IMR-90 (cell line): ENCODE measurements at regions not wholly inside any gene's neighbourhood (a gene's known extent, or its start where the extent isn't known, plus 50 kb on each side); places are given as distances from the start of the nearest gene placed in this dataset.

ENCODE experiments used
- ATAC-seq: fragments of 200-7000 bp; cut with Tn5 transposase; 2 replicates; pipeline ENCODE4 v1.9.1; 2020; ENCODE audit warnings: low read depth, mild to moderate bottlenecking, moderate library complexity
- BruUV-seq: library from RNA; stranded (reverse); fragments of 400-500 nt; replicated peaks from 2 replicates; lab custom pipeline; 2021; lab: Mats Ljungman, UMichigan
- CTCF ChIA-PET: fragments of 300-600 bp; formaldehyde crosslinking; extraction: SDS; loops from one replicate; lab custom pipeline; 2021; ENCODE audit warnings: antibody characterized with exemption; lab: Yijun Ruan, JAX
- POLR2A ChIA-PET: fragments of 300-600 bp; sonication (Branson Sonifier 250); formaldehyde crosslinking; loops from one replicate; lab custom pipeline; 2022; ENCODE audit warnings: antibody characterized with exemption; ENCODE audit not compliant: unreplicated experiment; lab: Charles Lee
- DNase-seq: peaks from one replicate; pipeline ENCODE4 v3.0.0; 2013
- H2AFZ ChIP-seq: replicated peaks from 2 replicates; pipeline ENCODE3; 2013; ENCODE audit warnings: low read length, mild to moderate bottlenecking; ENCODE audit not compliant: poor library complexity
- H2AK5ac ChIP-seq: 2 replicates; pipeline ENCODE4 v1.6.1; 2013; ENCODE audit warnings: low read depth, low read length, inconsistent platforms
- H2AK9ac ChIP-seq: replicated peaks from 2 replicates; pipeline ENCODE3; 2013; ENCODE audit warnings: mild to moderate bottlenecking, low read depth, low read length, moderate library complexity; ENCODE audit not compliant: poor library complexity
- H2BK120ac ChIP-seq: 2 replicates; pipeline ENCODE4 v1.6.1; 2013; ENCODE audit warnings: low read depth, low read length, inconsistent platforms
- H2BK15ac ChIP-seq: 3 replicates; pipeline ENCODE4 v1.6.1; 2013; ENCODE audit warnings: low read depth, low read length, inconsistent platforms
- H2BK20ac ChIP-seq: 2 replicates; pipeline ENCODE4 v1.6.1; 2013; ENCODE audit warnings: low read depth, mild to moderate bottlenecking, inconsistent platforms, low read length, moderate library complexity
- H2BK5ac ChIP-seq: 2 replicates; pipeline ENCODE4 v1.6.1; 2013; ENCODE audit warnings: mild to moderate bottlenecking, low read depth, low read length, inconsistent platforms; ENCODE audit not compliant: poor library complexity, severe bottlenecking
- H3K14ac ChIP-seq: replicated peaks from 2 replicates; pipeline ENCODE4 v1.6.1; 2013; ENCODE audit warnings: low read depth, low read length, inconsistent platforms
- H3K18ac ChIP-seq: 2 replicates; pipeline ENCODE4 v1.6.1; 2013; ENCODE audit warnings: low read depth, low read length, control low read depth
- H3K23ac ChIP-seq: 2 replicates; pipeline ENCODE4 v1.6.1; 2013; ENCODE audit warnings: low read depth, low read length, inconsistent platforms
- H3K27ac ChIP-seq: 2 replicates; pipeline ENCODE4 v1.5.1; 2013; ENCODE audit warnings: mild to moderate bottlenecking, control low read depth, low read length; ENCODE audit not compliant: insufficient read depth
- H3K27me3 ChIP-seq: 2 replicates; pipeline ENCODE4 v1.6.1; 2013; ENCODE audit warnings: low read length; ENCODE audit not compliant: control insufficient read depth, insufficient read depth
- H3K36me3 ChIP-seq: 2 replicates; pipeline ENCODE4 v1.6.1; 2013; ENCODE audit warnings: low read length, mixed read lengths; ENCODE audit not compliant: control insufficient read depth, insufficient read depth
- H3K4ac ChIP-seq: 2 replicates; pipeline ENCODE4 v1.6.1; 2013; ENCODE audit warnings: low read depth, low read length, inconsistent platforms
- H3K4me1 ChIP-seq: 2 replicates; pipeline ENCODE4 v1.6.1; 2013; ENCODE audit warnings: low read length, mixed read lengths; ENCODE audit not compliant: control insufficient read depth, insufficient read depth
- H3K4me2 ChIP-seq: 2 replicates; pipeline ENCODE4 v1.6.1; 2013; ENCODE audit warnings: low read depth, mild to moderate bottlenecking, control low read depth, low read length, moderate library complexity
- H3K4me3 ChIP-seq: 2 replicates; pipeline ENCODE4 v1.5.1; 2013; ENCODE audit warnings: low read depth, mild to moderate bottlenecking, control low read depth, low read length, moderate library complexity; ENCODE audit not compliant: insufficient read depth
- H3K56ac ChIP-seq: 2 replicates; pipeline ENCODE4 v1.6.1; 2013; ENCODE audit warnings: low read length, inconsistent platforms; ENCODE audit not compliant: insufficient read depth; ENCODE audit errors: extremely low read depth
- H3K79me1 ChIP-seq, 2 experiments: 2 replicates each; pipeline ENCODE4 v1.6.1; 2013; ENCODE audit warnings: low read length in 2 of 2, inconsistent platforms in 1 of 2, low read depth in 1 of 2
- H3K9ac ChIP-seq: 2 replicates; pipeline ENCODE4 v1.6.1; 2013; ENCODE audit warnings: low read depth, low read length, control low read depth
- H3K9me1 ChIP-seq: 2 replicates; pipeline ENCODE4 v1.6.1; 2013; ENCODE audit warnings: low read length, inconsistent platforms; ENCODE audit not compliant: insufficient read depth
- H3K9me3 ChIP-seq: 2 replicates; pipeline ENCODE4 v1.6.1; 2013; ENCODE audit warnings: low read length; ENCODE audit not compliant: control insufficient read depth, insufficient read depth
- H4K20me1 ChIP-seq: 2 replicates; pipeline ENCODE4 v1.6.1; 2013; ENCODE audit warnings: low read length, inconsistent platforms; ENCODE audit not compliant: insufficient read depth
- H4K5ac ChIP-seq: 2 replicates; pipeline ENCODE4 v1.6.1; 2013; ENCODE audit warnings: mild to moderate bottlenecking, low read depth, low read length, control low read depth
- H4K8ac ChIP-seq, 2 experiments: 2 replicates each; pipeline ENCODE4 v1.6.1; 2013; ENCODE audit warnings: low read depth in 2 of 2, low read length in 2 of 2, control low read depth in 1 of 2, inconsistent platforms in 1 of 2
- H4K91ac ChIP-seq: 2 replicates; pipeline ENCODE4 v1.6.1; 2013; ENCODE audit warnings: low read depth, low read length, inconsistent platforms; ENCODE audit not compliant: insufficient read depth
- CTCF ChIP-seq: conservative IDR thresholded peaks from 2 replicates; pipeline ENCODE4 v1.5.1; 2012; ENCODE audit warnings: mild to moderate bottlenecking, low read depth, low read length, improper control_type of control experiment
- MAZ ChIP-seq: IDR thresholded peaks from 2 replicates; pipeline ENCODE4 v1.6.1; 2012; ENCODE audit warnings: low read depth, mild to moderate bottlenecking, low read length, improper control_type of control experiment, moderate library complexity, borderline replicate concordance
- RCOR1 ChIP-seq: IDR thresholded peaks from 2 replicates; pipeline ENCODE4 v1.6.1; 2012; ENCODE audit warnings: mild to moderate bottlenecking, low read length, improper control_type of control experiment; ENCODE audit not compliant: insufficient replicate concordance
- RFX5 ChIP-seq: IDR thresholded peaks from 2 replicates; pipeline ENCODE4 v1.8.0; 2012; ENCODE audit warnings: low read depth, mild to moderate bottlenecking, low read length, moderate library complexity
- USF2 ChIP-seq: fragments of 150-350 bp; IDR thresholded peaks from 2 replicates; pipeline ENCODE4 v1.6.1; 2017; ENCODE audit warnings: mild to moderate bottlenecking, antibody characterized with exemption, low read length, low read depth
- WGBS, 2 experiments: methylation state at CpG; one replicate each; pipeline versions ENCODE4 v1.1.5 to v1.1.7; 2013; ENCODE audit warnings: missing lambda C conversion rate in 2 of 2; ENCODE audit not compliant: insufficient read length in 1 of 2; ENCODE audit errors: extremely low coverage in 2 of 2; 5-methylcytosine and 5-hydroxymethylcytosine counted together
- dilution Hi-C: fragments of 300-500 bp; cut with HindIII; formaldehyde crosslinking; loops from one replicate; pipeline ENCODE4 v1.14.3; 2018; ENCODE audit warnings: low sequenced_read_pairs; ENCODE audit not compliant: unreplicated experiment
- in situ Hi-C: fragments of 300-500 bp; cut with MboI; formaldehyde crosslinking; loops from 3 replicates; pipeline ENCODE4 v1.14.3; 2019; ENCODE audit warnings: low sequenced_read_pairs, inconsistent platforms, mixed read lengths
- intact Hi-C: fragments of 100-400 bp; cut with micrococcal nuclease; formaldehyde crosslinking; loops from 2 replicates; pipeline ENCODE4 v1.10.0; 2022

GRCh38 chr1:67978890-67979516 lies 71.4 kb downstream of the DIRAS3 start:
- 80% methylated on average over 1 of the region's 5 CpGs; no CpG with 5 or more reads in 1 of the 2 experiments for WGBS, 2 experiments
- CTCF ChIA-PET: no interaction called here
- H3K4me3 ChIP-seq: no peak overlapping the region

More at GRCh38 chr1:67978890-67979516, 71.4 kb downstream of the DIRAS3 start:
- no peaks in the 10 kb centered on the region for H4K20me1 ChIP-seq
- no peak overlapping the region for H3K27ac ChIP-seq
- DNase-seq (peak; percentile 88), ATAC-seq (peak; percentile 44)
- no peaks in the 10 kb centered on the region for H3K27me3 ChIP-seq
- no peak overlapping the region; the same call in 1 of the 2 replicates for H3K18ac ChIP-seq
- in situ Hi-C loops (no loop called here), dilution Hi-C loops (no loop called here), intact Hi-C loops (no loop called here)
- H2BK120ac ChIP-seq: peak overlapping the region; percentile 47; the same call in 1 of the 2 replicates
- 0 out of 3 replicates have a peak overlapping the region, but pooled peaks have one; percentile 15 for H2BK15ac ChIP-seq
- POLR2A ChIA-PET: no interaction called here
- BruUV-seq: no TSS peak
- H4K8ac ChIP-seq: peak overlapping the region in 1 of 2 experiments; percentile 26; a peak in 1 of 4 replicates
- no peak overlapping the region; the same call in 1 of the 2 replicates for H3K4ac ChIP-seq
- H3K9me1 ChIP-seq: no peaks in the 10 kb centered on the region; the same call in 1 of the 2 replicates
- no peak overlapping the region; the same call in 1 of the 2 replicates for H3K14ac ChIP-seq
- no peak overlapping the region for H4K91ac ChIP-seq
- H3K9ac ChIP-seq: no peak overlapping the region
- no peak overlapping the region for H3K23ac ChIP-seq
- TF ChIP-seq CTCF (no peak), RCOR1 (no peak), RFX5 (no peak), USF2 (no peak), MAZ (no peak)
- H3K9me3 ChIP-seq: no peaks in the 10 kb centered on the region
- H3K56ac ChIP-seq: no peak overlapping the region
- H3K79me1 ChIP-seq: no peaks in the 10 kb centered on the region
- H2AK5ac ChIP-seq: peak overlapping the region; percentile 7; the same call in 1 of the 2 replicates
- H3K4me2 ChIP-seq: peak overlapping the region; percentile 26; the same call in 1 of the 2 replicates
- no peaks in the 10 kb centered on the region for H3K36me3 ChIP-seq
- H2AFZ ChIP-seq: no peak overlapping the region
- H2BK5ac ChIP-seq: peak overlapping the region; percentile 42
- H2BK20ac ChIP-seq: peak overlapping the region; percentile 20; the same call in 1 of the 2 replicates
- H2AK9ac ChIP-seq: no peak overlapping the region
- H4K5ac ChIP-seq: peak overlapping the region; percentile 27; the same call in 1 of the 2 replicates
- H3K4me1 ChIP-seq: no peaks in the 10 kb centered on the region; the same call in 1 of the 2 replicates
